Ecto neural progenitor cell (in vitro differentiated cells): ENCODE measurements at regions not wholly inside any gene's neighbourhood (a gene's known extent, or its start where the extent isn't known, plus 50 kb on each side); places are given as distances from the start of the nearest gene placed in this dataset.
"Not testable (repeated sequence)": the region's sequence is repeated elsewhere in the genome, so short reads cannot be mapped to it uniquely, and the experiment has no call there.

ENCODE experiments used
- DNase-seq: peaks from one replicate; pipeline ENCODE4 v3.0.0-alpha.2; 2018; ENCODE audit warnings: low spot score

- no peak for DNase-seq
Measured at GRCh38 chr10:64023926-64024470, 502.8 kb downstream of the REEP3 start.

- no peak for DNase-seq
Measured at GRCh38 chr10:64033711-64034110, 512.5 kb downstream of the REEP3 start.

- no peak for DNase-seq
Measured at GRCh38 chr10:64036321-64036930, 515.2 kb downstream of the REEP3 start.

GRCh38 chr10:64037071-64037661 is 516.0 kb downstream of the REEP3 start:
- DNase-seq = no peak

- no peak for DNase-seq
Measured at GRCh38 chr10:64038107-64038506, 516.9 kb downstream of the REEP3 start.

GRCh38 chr10:64039198-64039597 is 518.0 kb downstream of the REEP3 start:
- no peak for DNase-seq

- DNase-seq = no peak
Measured at GRCh38 chr10:64040781-64041180, 519.6 kb downstream of the REEP3 start.

GRCh38 chr10:64041185-64041988 is 520.2 kb downstream of the REEP3 start:
- peak; percentile 84 for DNase-seq

GRCh38 chr10:64041989-64042490 is 520.8 kb downstream of the REEP3 start:
- DNase-seq = no peak

- no peak for DNase-seq
Measured at GRCh38 chr10:64044098-64044497, 522.9 kb downstream of the REEP3 start.

- DNase-seq = not testable (repeated sequence)
Measured at GRCh38 chr10:64044957-64045632, 523.9 kb downstream of the REEP3 start.

- DNase-seq = no peak
Measured at GRCh38 chr10:64054392-64054791, 533.2 kb downstream of the REEP3 start.

- DNase-seq = no peak
Measured at GRCh38 chr10:64059884-64060283, 538.7 kb downstream of the REEP3 start.

- no peak for DNase-seq
Measured at GRCh38 chr10:64060389-64060788, 539.2 kb downstream of the REEP3 start.

- DNase-seq = no peak
Measured at GRCh38 chr10:64062793-64063192, 541.6 kb downstream of the REEP3 start.

- DNase-seq = no peak
Measured at GRCh38 chr10:64067009-64067606, 545.9 kb downstream of the REEP3 start.

GRCh38 chr10:64067859-64068258 is 546.7 kb downstream of the REEP3 start:
- no peak for DNase-seq

GRCh38 chr10:64070241-64070640 is 549.0 kb downstream of the REEP3 start:
- no peak for DNase-seq

GRCh38 chr10:64071218-64071617 is 550.0 kb downstream of the REEP3 start:
- DNase-seq = no peak

- DNase-seq = no peak
Measured at GRCh38 chr10:64075604-64076003, 554.4 kb downstream of the REEP3 start.

GRCh38 chr10:64076322-64076940 is 555.2 kb downstream of the REEP3 start:
- DNase-seq = no peak
